Fibroblast of lung (primary cell): ENCODE measurements at regions not wholly inside any gene's neighbourhood (a gene's known extent, or its start where the extent isn't known, plus 50 kb on each side); places are given as distances from the start of the nearest gene placed in this dataset.

Experiments
- CTCF ChIP-seq, 2 donors: IDR thresholded peaks in 1 of 2; conservative IDR thresholded peaks in 1 of 2; 1 replicate in 1 of 2; 2 replicates in 1 of 2; pipeline ENCODE4 v1.5.1; 2011 to 2012; ENCODE audit warnings: low read length in 2 of 2, control low read depth in 1 of 2, inconsistent platforms in 1 of 2, low read depth in 1 of 2, mild to moderate bottlenecking in 1 of 2
- EZH2 ChIP-seq: IDR thresholded peaks from 2 replicates; pipeline ENCODE4 v1.5.1; 2012; ENCODE audit warnings: low read length, control low read depth, mild to moderate bottlenecking; ENCODE audit errors: missing control alignments

- no peak for TF ChIP-seq CTCF (conservative IDR thresholded peaks at IDR 0.05 in 1 of 2, IDR thresholded peaks at IDR 0.05 in 1 of 2; ENCODE audit: low read depth in 1 of 2, low read length in 2 of 2)
- no peak for TF ChIP-seq EZH2
Measured at GRCh38 chr1:59214248-59215208, 82.4 kb upstream of the FGGY start.
